Body of pancreas (tissue), 4 donors: ENCODE measurements at regions not wholly inside any gene's neighbourhood (a gene's known extent, or its start where the extent isn't known, plus 50 kb on each side); places are given as distances from the start of the nearest gene placed in this dataset.

ENCODE experiments used
- ATAC-seq: fragments of 150-250 bp; one replicate; pipeline ENCODE4 v1.9.1; 2016
- DNase-seq, 4 donors: peaks; one replicate each; pipeline ENCODE4 v3.0.0-alpha.2; 2019
- H3K27ac ChIP-seq, 4 donors: fragments of 200-600 bp; sonication (generic); 1 replicate in 3 of 4; 2 replicates in 1 of 4; pipeline versions ENCODE4 v1.5.1 to v1.6.1; 2016 to 2019; ENCODE audit warnings: mild to moderate bottlenecking in 1 of 4, mixed read lengths in 1 of 4, moderate library complexity in 1 of 4
- H3K27me3 ChIP-seq, 2 donors: fragments of 200-600 bp; sonication (generic); one replicate each; pipeline ENCODE4 v1.6.0; 2016; ENCODE audit warnings: mild to moderate bottlenecking in 1 of 2
- H3K36me3 ChIP-seq, 2 donors: fragments of 200-600 bp; sonication (generic); replicated peaks in 1 of 2; 2 replicates each; pipeline ENCODE4 v1.5.1; 2016; ENCODE audit warnings: low read depth in 2 of 2; ENCODE audit not compliant: insufficient read depth in 1 of 2
- H3K4me1 ChIP-seq: fragments of 200-600 bp; sonication (generic); one replicate; pipeline ENCODE4 v1.6.0; 2016
- H3K4me3 ChIP-seq, 2 donors: fragments of 200-600 bp; sonication (generic); 1 replicate in 1 of 2; 2 replicates in 1 of 2; pipeline ENCODE4 v1.5.1; 2016 to 2019
- H3K9me3 ChIP-seq, 3 donors: fragments of 200-600 bp; sonication (generic); 1 replicate in 2 of 3; 2 replicates in 1 of 3; pipeline ENCODE4 v1.5.1; 2016
- POLR2A ChIP-seq, 3 donors: fragments of 450-650 bp; IDR thresholded peaks; one replicate each; pipeline ENCODE4 v1.6.1; 2016; ENCODE audit warnings: antibody characterized with exemption in 3 of 3, mild to moderate bottlenecking in 2 of 3
- WGBS, 2 donors: methylation state at CpG; one replicate each; pipeline ENCODE4 v1.1.5; 2017; 5-methylcytosine and 5-hydroxymethylcytosine counted together
- intact Hi-C: fragments of 100-400 bp; cut with DNase I; formaldehyde crosslinking; loops from one replicate; pipeline ENCODE4 v1.15.1; 2023
- TF ChIP-seq, protein P1 (sequence below), 7 experiments: fragments of 450-650 bp in 4 of 7; fragments of 200-600 bp in 3 of 7; sonication (generic) in 3 of 7; IDR thresholded peaks; one replicate each; pipeline ENCODE4 v1.5.1; 2016 to 2019; ENCODE audit warnings: antibody characterized with exemption in 7 of 7

DNA sequence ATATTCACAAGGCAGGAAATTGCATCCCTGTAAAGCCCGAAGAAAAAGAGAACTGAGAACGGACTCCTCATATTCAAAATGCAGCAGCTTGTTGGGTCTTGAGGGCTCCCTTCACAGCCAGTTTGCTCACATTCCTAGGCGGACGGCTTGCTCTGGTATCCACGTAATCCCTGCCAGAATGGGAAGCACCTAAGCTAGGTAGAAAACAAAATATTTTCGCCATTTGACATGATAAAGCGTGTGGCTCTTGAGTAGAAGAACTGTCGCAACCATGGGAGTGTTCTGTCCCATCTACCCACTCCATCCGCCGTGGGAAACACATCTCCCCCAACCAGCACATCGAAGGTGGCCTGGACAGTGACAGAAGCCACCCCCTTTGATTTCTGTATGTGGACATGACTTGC is 183.1 kb downstream of the GAS1 start:
- H3K4me3 ChIP-seq = no peak overlapping the region
- DNase-seq (no peak), ATAC-seq (no peak)
- 69 to 83% methylated on average over 11 of the region's 11 CpGs for WGBS, 2 donors
- no peaks in the 10 kb centered on the region for H3K9me3 ChIP-seq
- intact Hi-C loops = no loop called here
- TF ChIP-seq, protein P1, sequence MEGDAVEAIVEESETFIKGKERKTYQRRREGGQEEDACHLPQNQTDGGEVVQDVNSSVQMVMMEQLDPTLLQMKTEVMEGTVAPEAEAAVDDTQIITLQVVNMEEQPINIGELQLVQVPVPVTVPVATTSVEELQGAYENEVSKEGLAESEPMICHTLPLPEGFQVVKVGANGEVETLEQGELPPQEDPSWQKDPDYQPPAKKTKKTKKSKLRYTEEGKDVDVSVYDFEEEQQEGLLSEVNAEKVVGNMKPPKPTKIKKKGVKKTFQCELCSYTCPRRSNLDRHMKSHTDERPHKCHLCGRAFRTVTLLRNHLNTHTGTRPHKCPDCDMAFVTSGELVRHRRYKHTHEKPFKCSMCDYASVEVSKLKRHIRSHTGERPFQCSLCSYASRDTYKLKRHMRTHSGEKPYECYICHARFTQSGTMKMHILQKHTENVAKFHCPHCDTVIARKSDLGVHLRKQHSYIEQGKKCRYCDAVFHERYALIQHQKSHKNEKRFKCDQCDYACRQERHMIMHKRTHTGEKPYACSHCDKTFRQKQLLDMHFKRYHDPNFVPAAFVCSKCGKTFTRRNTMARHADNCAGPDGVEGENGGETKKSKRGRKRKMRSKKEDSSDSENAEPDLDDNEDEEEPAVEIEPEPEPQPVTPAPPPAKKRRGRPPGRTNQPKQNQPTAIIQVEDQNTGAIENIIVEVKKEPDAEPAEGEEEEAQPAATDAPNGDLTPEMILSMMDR (IDR thresholded peaks at IDR 0.05) = no peak
- no peak for TF ChIP-seq POLR2A (IDR thresholded peaks at IDR 0.05)
- H3K4me1 ChIP-seq = peaks cover 5% of the 10 kb centered on the region
- no peaks in the 10 kb centered on the region for H3K36me3 ChIP-seq
- H3K27me3 ChIP-seq = no peaks in the 10 kb centered on the region
- peak overlapping the region in 1 of 4 donors; percentile 1 for H3K27ac ChIP-seq

DNA sequence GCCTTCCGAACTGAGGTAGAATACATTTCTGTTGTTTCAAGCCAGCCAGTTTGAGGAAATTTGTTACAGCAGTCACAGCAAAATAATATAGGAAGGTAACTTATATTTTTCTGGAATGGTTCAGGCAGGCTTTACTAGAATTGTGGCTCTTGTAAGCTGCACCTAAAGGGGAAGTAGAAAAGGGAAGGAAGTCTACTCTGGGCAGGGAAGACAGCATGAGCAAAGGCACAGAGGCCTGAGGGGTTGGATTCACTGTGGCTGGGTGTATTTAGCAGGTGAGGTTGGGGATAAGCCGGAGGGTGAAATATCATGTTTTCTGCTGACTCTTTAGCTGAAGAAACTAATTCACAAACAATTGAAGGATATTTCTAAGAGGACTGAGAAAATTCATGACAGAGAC is 183.5 kb downstream of the GAS1 start:
- no peaks in the 10 kb centered on the region for H3K27me3 ChIP-seq
- no peak for DNase-seq
- H3K27ac ChIP-seq = peak overlapping the region in 1 of 4 donors; percentile 1
- H3K4me1 ChIP-seq = peaks cover 5% of the 10 kb centered on the region
- no peaks in the 10 kb centered on the region for H3K9me3 ChIP-seq
- TF ChIP-seq, protein P1 (IDR thresholded peaks at IDR 0.05) = no peak
- no peak for TF ChIP-seq POLR2A (IDR thresholded peaks at IDR 0.05)
- H3K36me3 ChIP-seq = no peaks in the 10 kb centered on the region
- intact Hi-C loops = no loop called here
- ATAC-seq = no peak
- WGBS, 2 donors = 85 to 86% methylated on average over 2 of the region's 2 CpGs
- no peak overlapping the region for H3K4me3 ChIP-seq

DNA sequence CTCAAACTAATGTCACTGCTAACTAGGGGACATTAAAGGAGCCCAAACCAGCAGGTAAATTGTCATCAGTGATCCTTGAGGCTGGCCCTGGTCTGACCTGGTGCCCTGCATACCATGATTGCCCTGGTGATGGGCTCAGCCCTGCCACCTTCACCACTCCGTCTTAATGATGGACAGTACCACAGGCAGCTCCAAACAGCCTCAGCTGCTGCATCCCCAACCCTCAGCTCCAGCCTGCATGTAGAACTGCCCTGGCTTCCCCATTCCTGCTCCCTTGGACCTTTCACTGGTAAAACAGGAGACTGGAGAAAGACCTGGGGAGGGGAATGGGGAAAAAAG is 190.0 kb downstream of the GAS1 start:
- Histone ChIP-seq H3K4me3 (no peak overlapping the region), H3K36me3 (no peaks in the 10 kb centered on the region), H3K4me1 (no peaks in the 10 kb centered on the region), H3K27me3 (no peaks in the 10 kb centered on the region), H3K9me3 (no peaks in the 10 kb centered on the region), H3K27ac (no peak overlapping the region)
- intact Hi-C loops = no loop called here
- ATAC-seq (no peak), DNase-seq (no peak)
- TF ChIP-seq, protein P1 (IDR thresholded peaks at IDR 0.05) = no peak
- no peak for TF ChIP-seq POLR2A (IDR thresholded peaks at IDR 0.05)
- 87 to 89% methylated on average over 1 of the region's 1 CpG for WGBS, 2 donors

DNA sequence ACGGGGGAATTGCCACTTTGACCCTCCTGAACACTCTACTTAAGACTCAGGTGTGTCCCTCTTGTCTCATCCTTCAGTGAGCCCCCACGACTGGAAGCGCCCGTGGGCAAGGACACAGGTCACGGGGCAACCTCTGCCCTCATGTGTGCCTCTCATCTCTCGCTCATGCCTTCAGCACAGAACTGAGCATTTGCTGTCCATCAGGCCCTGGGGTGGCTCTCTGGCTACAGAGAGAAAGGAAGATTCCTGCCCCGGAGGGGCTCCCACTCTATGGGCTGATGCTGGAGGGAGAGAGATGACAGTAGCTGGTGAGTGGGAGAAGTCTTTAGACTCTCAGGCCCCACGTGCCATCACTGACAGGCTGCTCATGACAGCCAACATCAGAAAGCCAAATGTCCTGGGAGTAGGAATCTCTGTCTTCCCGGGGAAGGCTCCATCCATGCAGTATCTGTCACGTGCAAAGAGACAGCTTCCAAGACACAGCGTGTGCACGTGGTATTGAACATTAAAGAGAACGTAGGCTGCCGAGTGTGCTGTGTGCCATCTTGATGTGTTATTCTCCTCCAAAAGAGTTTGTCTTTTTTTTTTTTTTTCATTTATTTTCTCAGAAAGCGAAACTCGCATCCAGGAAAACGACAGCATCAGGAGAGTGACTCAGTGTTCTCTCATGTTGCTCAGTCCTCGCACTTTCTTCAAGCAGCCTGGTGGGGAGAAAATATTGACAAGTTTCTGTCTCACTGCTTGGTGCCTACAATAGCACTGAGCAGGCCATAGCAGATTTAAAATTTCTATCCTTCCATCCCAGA is 190.5 kb downstream of the GAS1 start:
- ATAC-seq = no peak
- 79 to 86% methylated on average over 14 to 18 of the region's 18 CpGs for WGBS, 2 donors

More for the DNA sequence above, 190.5 kb downstream of the GAS1 start:
- TF ChIP-seq POLR2A (IDR thresholded peaks at IDR 0.05) = no peak
- TF ChIP-seq, protein P1 (IDR thresholded peaks at IDR 0.05) = no peak
- Histone ChIP-seq H3K27ac (no peak overlapping the region), H3K9me3 (no peaks in the 10 kb centered on the region), H3K27me3 (no peaks in the 10 kb centered on the region), H3K36me3 (no peaks in the 10 kb centered on the region), H3K4me3 (no peak overlapping the region), H3K4me1 (no peaks in the 10 kb centered on the region)
- intact Hi-C loops = no loop called here
- no peak for DNase-seq
